Trophoblast cell (in vitro differentiated cells and primary cell): ENCODE measurements at regions not wholly inside any gene's neighbourhood (a gene's known extent, or its start where the extent isn't known, plus 50 kb on each side); places are given as distances from the start of the nearest gene placed in this dataset.

Experiments
- DNase-seq, 2 donors: peaks; one replicate each; pipeline ENCODE4 v3.0.0-alpha.2; 2016
- H2AFZ ChIP-seq: 2 replicates; pipeline ENCODE4 v1.6.1; 2013; ENCODE audit warnings: low read length, moderate library complexity, mild to moderate bottlenecking; ENCODE audit not compliant: insufficient read depth, poor library complexity
- H2AK5ac ChIP-seq: 2 replicates; pipeline ENCODE4 v1.6.1; 2013; ENCODE audit warnings: mild to moderate bottlenecking, low read length
- H2BK120ac ChIP-seq: 2 replicates; pipeline ENCODE4 v1.6.1; 2013; ENCODE audit warnings: low read length, mild to moderate bottlenecking, moderate library complexity; ENCODE audit not compliant: insufficient read depth, poor library complexity
- H2BK12ac ChIP-seq: 2 replicates; pipeline ENCODE4 v1.6.1; 2013; ENCODE audit warnings: mild to moderate bottlenecking, low read length, moderate library complexity
- H2BK5ac ChIP-seq: 2 replicates; pipeline ENCODE4 v1.6.1; 2013; ENCODE audit warnings: low read length, low read depth, moderate library complexity, mild to moderate bottlenecking; ENCODE audit not compliant: poor library complexity
- H3K14ac ChIP-seq: 2 replicates; pipeline ENCODE4 v1.6.1; 2013; ENCODE audit warnings: mild to moderate bottlenecking, low read length
- H3K18ac ChIP-seq: 2 replicates; pipeline ENCODE4 v1.6.1; 2013; ENCODE audit warnings: mild to moderate bottlenecking, low read length
- H3K23ac ChIP-seq: 2 replicates; pipeline ENCODE4 v1.6.1; 2013; ENCODE audit warnings: low read length
- H3K27ac ChIP-seq: 2 replicates; pipeline ENCODE4 v1.5.1; 2013; ENCODE audit warnings: low read depth, mild to moderate bottlenecking, inconsistent platforms, low read length, moderate library complexity
- H3K27me3 ChIP-seq: 2 replicates; pipeline ENCODE4 v1.6.1; 2013; ENCODE audit warnings: inconsistent platforms, mild to moderate bottlenecking, low read length, moderate library complexity; ENCODE audit not compliant: insufficient read depth
- H3K36me3 ChIP-seq, 2 experiments: 1 replicate in 1 of 2; 2 replicates in 1 of 2; pipeline ENCODE4 v1.6.1; 2013; ENCODE audit warnings: low read length in 2 of 2, mild to moderate bottlenecking in 2 of 2, moderate library complexity in 1 of 2; ENCODE audit not compliant: insufficient read depth in 2 of 2, control insufficient read depth in 1 of 2
- H3K4ac ChIP-seq: 2 replicates; pipeline ENCODE4 v1.6.1; 2013; ENCODE audit warnings: low read depth, mild to moderate bottlenecking, low read length, moderate library complexity
- H3K4me1 ChIP-seq, 2 experiments: 1 replicate in 1 of 2; 2 replicates in 1 of 2; pipeline ENCODE4 v1.6.1; 2013; ENCODE audit warnings: low read length in 2 of 2, mild to moderate bottlenecking in 2 of 2, moderate library complexity in 1 of 2; ENCODE audit not compliant: insufficient read depth in 2 of 2, control insufficient read depth in 1 of 2
- H3K4me2 ChIP-seq: 2 replicates; pipeline ENCODE4 v1.6.1; 2013; ENCODE audit warnings: inconsistent platforms, mild to moderate bottlenecking, low read length, moderate library complexity
- H3K4me3 ChIP-seq: 2 replicates; pipeline ENCODE4 v1.5.1; 2013; ENCODE audit warnings: mild to moderate bottlenecking, low read depth, low read length, inconsistent platforms
- H3K79me1 ChIP-seq: one replicate; pipeline ENCODE4 v1.6.1; 2013; ENCODE audit warnings: low read length
- H3K79me2 ChIP-seq: 2 replicates; pipeline ENCODE4 v1.6.1; 2013; ENCODE audit warnings: low read length, mild to moderate bottlenecking; ENCODE audit not compliant: control insufficient read depth, insufficient read depth, poor library complexity
- H3K9ac ChIP-seq: 2 replicates; pipeline ENCODE4 v1.6.1; 2013; ENCODE audit warnings: mild to moderate bottlenecking, low read length
- H3K9me3 ChIP-seq: 2 replicates; pipeline ENCODE4 v1.6.1; 2013; ENCODE audit warnings: low read depth, mild to moderate bottlenecking, control low read depth, inconsistent platforms, low read length; ENCODE audit not compliant: insufficient read depth
- H4K12ac ChIP-seq: 2 replicates; pipeline ENCODE4 v1.6.1; 2013; ENCODE audit warnings: low read depth, mild to moderate bottlenecking, low read length, moderate library complexity
- H4K8ac ChIP-seq: 2 replicates; pipeline ENCODE4 v1.6.1; 2013; ENCODE audit warnings: low read depth, mild to moderate bottlenecking, low read length, moderate library complexity
- H4K91ac ChIP-seq: one replicate; pipeline ENCODE4 v1.6.1; 2013; ENCODE audit warnings: low read depth, mild to moderate bottlenecking, low read length, moderate library complexity
- WGBS: extraction: QIAGEN DNeasy Blood & Tissue Kit; methylation state at CpG from one replicate; pipeline ENCODE4 v1.1.7; 2013; ENCODE audit warnings: missing lambda C conversion rate; ENCODE audit not compliant: insufficient read length, insufficient coverage; ENCODE audit errors: extremely low coverage; 5-methylcytosine and 5-hydroxymethylcytosine counted together

GRCh38 chr2:145750612-145751011 lies 1230.7 kb upstream of the ZEB2 start:
- no peak overlapping the region for H4K8ac ChIP-seq
- no peaks in the 10 kb centered on the region for H3K9me3 ChIP-seq
- peaks cover 3 to 6% of the 10 kb centered on the region in 2 experiments for H3K4me1 ChIP-seq
- no peaks in the 10 kb centered on the region for H3K27me3 ChIP-seq
- peak in 1 of 2 donors; percentile 10 for DNase-seq
- no peak overlapping the region for H3K14ac ChIP-seq
- H3K36me3 ChIP-seq: no peaks in the 10 kb centered on the region
- H3K4ac ChIP-seq: no peak overlapping the region
- no peak overlapping the region for H4K12ac ChIP-seq
- H2BK12ac ChIP-seq: no peak overlapping the region
- H3K18ac ChIP-seq: no peak overlapping the region
- no CpG with 5 or more reads among the region's 4 CpGs for WGBS
- H4K91ac ChIP-seq: no peak overlapping the region
- H3K79me1 ChIP-seq: peaks cover 2% of the 10 kb centered on the region
- no peak overlapping the region for H3K27ac ChIP-seq
- no peak overlapping the region for H3K4me2 ChIP-seq
- no peak overlapping the region for H2AK5ac ChIP-seq
- H3K4me3 ChIP-seq: no peak overlapping the region
- no peak overlapping the region for H3K23ac ChIP-seq
- no peak overlapping the region for H2AFZ ChIP-seq
- H2BK5ac ChIP-seq: no peak overlapping the region
- no peak overlapping the region for H2BK120ac ChIP-seq
- H3K9ac ChIP-seq: no peak overlapping the region
- no peaks in the 10 kb centered on the region for H3K79me2 ChIP-seq

- Histone ChIP-seq H3K4me3 (no peak overlapping the region), H3K14ac (no peak overlapping the region), H2AFZ (no peak overlapping the region), H2BK12ac (no peak overlapping the region), H4K12ac (no peak overlapping the region), H3K4me1 (peaks cover 3 to 6% of the 10 kb centered on the region in 2 experiments), H3K9ac (no peak overlapping the region), H3K23ac (no peak overlapping the region), H2BK5ac (no peak overlapping the region), H3K79me1 (peaks cover 2% of the 10 kb centered on the region), H2AK5ac (no peak overlapping the region), H2BK120ac (no peak overlapping the region), H4K91ac (no peak overlapping the region), H3K4ac (no peak overlapping the region), H3K4me2 (no peak overlapping the region), H3K9me3 (no peaks in the 10 kb centered on the region), H3K36me3 (no peaks in the 10 kb centered on the region), H3K79me2 (no peaks in the 10 kb centered on the region), H3K27ac (no peak overlapping the region), H3K18ac (no peak overlapping the region), H4K8ac (no peak overlapping the region), H3K27me3 (no peaks in the 10 kb centered on the region)
- no peak for DNase-seq
- WGBS: no CpG with 5 or more reads among the region's 2 CpGs
Measured at GRCh38 chr2:145750144-145750543, 1230.2 kb upstream of the ZEB2 start.

GRCh38 chr2:145749556-145749955 lies 1229.6 kb upstream of the ZEB2 start:
- H3K36me3 ChIP-seq: no peaks in the 10 kb centered on the region
- no peak overlapping the region for H3K18ac ChIP-seq
- H3K9me3 ChIP-seq: no peaks in the 10 kb centered on the region

GRCh38 chr2:145748927-145749326 lies 1229.0 kb upstream of the ZEB2 start:
- no peak overlapping the region for H3K27ac ChIP-seq
- H4K91ac ChIP-seq: no peak overlapping the region
- H3K79me2 ChIP-seq: no peaks in the 10 kb centered on the region
- H3K4me1 ChIP-seq: peaks cover 3 to 4% of the 10 kb centered on the region in 2 experiments
- no peak overlapping the region for H3K4me3 ChIP-seq
- H3K4ac ChIP-seq: no peak overlapping the region
- H2BK5ac ChIP-seq: no peak overlapping the region
- peaks cover 2% of the 10 kb centered on the region for H3K79me1 ChIP-seq
- no peaks in the 10 kb centered on the region for H3K9me3 ChIP-seq
- H3K18ac ChIP-seq: no peak overlapping the region
- no peak overlapping the region for H3K4me2 ChIP-seq
- no peak overlapping the region for H4K8ac ChIP-seq
- no peak overlapping the region for H2BK120ac ChIP-seq
- H2AK5ac ChIP-seq: no peak overlapping the region
- WGBS: no CpG with 5 or more reads among the region's 2 CpGs
- no peaks in the 10 kb centered on the region for H3K27me3 ChIP-seq
- no peak for DNase-seq
- H2AFZ ChIP-seq: no peak overlapping the region
- H3K9ac ChIP-seq: no peak overlapping the region
- no peaks in the 10 kb centered on the region for H3K36me3 ChIP-seq
- no peak overlapping the region for H3K23ac ChIP-seq
- no peak overlapping the region for H3K14ac ChIP-seq
- H4K12ac ChIP-seq: no peak overlapping the region
- no peak overlapping the region for H2BK12ac ChIP-seq

More at GRCh38 chr2:145749556-145749955, 1229.6 kb upstream of the ZEB2 start:
- Histone ChIP-seq H4K8ac (no peak overlapping the region), H3K27ac (no peak overlapping the region), H2AK5ac (no peak overlapping the region), H3K4me1 (peaks cover 3 to 6% of the 10 kb centered on the region in 2 experiments), H2AFZ (no peak overlapping the region), H3K27me3 (no peaks in the 10 kb centered on the region), H3K23ac (no peak overlapping the region), H3K4me2 (no peak overlapping the region), H2BK5ac (no peak overlapping the region), H4K91ac (no peak overlapping the region), H3K4me3 (no peak overlapping the region), H2BK12ac (no peak overlapping the region), H3K79me2 (no peaks in the 10 kb centered on the region), H3K4ac (no peak overlapping the region), H2BK120ac (no peak overlapping the region), H3K9ac (no peak overlapping the region), H3K14ac (no peak overlapping the region), H3K79me1 (peaks cover 2% of the 10 kb centered on the region), H4K12ac (no peak overlapping the region)
- no peak for DNase-seq
- WGBS: no CpG with 5 or more reads among the region's 1 CpG
